Esophagus squamous epithelium (tissue), 4 donors: ENCODE measurements at regions not wholly inside any gene's neighbourhood (a gene's known extent, or its start where the extent isn't known, plus 50 kb on each side); places are given as distances from the start of the nearest gene placed in this dataset.

Source experiments
- POLR2A ChIP-seq, 4 donors: fragments of 450-650 bp; IDR thresholded peaks; one replicate each; pipeline ENCODE4 v1.6.1; 2017; ENCODE audit warnings: antibody characterized with exemption in 4 of 4, mild to moderate bottlenecking in 4 of 4, moderate library complexity in 3 of 4
- TF ChIP-seq, protein P1 (sequence below), 6 experiments: fragments of 450-650 bp in 4 of 6; fragments of 200-600 bp in 2 of 6; sonication (generic) in 2 of 6; IDR thresholded peaks; one replicate each; pipeline ENCODE4 v1.5.1; 2016 to 2019; ENCODE audit warnings: antibody characterized with exemption in 6 of 6, mild to moderate bottlenecking in 4 of 6, moderate library complexity in 4 of 6

- TF ChIP-seq, protein P1, sequence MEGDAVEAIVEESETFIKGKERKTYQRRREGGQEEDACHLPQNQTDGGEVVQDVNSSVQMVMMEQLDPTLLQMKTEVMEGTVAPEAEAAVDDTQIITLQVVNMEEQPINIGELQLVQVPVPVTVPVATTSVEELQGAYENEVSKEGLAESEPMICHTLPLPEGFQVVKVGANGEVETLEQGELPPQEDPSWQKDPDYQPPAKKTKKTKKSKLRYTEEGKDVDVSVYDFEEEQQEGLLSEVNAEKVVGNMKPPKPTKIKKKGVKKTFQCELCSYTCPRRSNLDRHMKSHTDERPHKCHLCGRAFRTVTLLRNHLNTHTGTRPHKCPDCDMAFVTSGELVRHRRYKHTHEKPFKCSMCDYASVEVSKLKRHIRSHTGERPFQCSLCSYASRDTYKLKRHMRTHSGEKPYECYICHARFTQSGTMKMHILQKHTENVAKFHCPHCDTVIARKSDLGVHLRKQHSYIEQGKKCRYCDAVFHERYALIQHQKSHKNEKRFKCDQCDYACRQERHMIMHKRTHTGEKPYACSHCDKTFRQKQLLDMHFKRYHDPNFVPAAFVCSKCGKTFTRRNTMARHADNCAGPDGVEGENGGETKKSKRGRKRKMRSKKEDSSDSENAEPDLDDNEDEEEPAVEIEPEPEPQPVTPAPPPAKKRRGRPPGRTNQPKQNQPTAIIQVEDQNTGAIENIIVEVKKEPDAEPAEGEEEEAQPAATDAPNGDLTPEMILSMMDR (IDR thresholded peaks at IDR 0.05) = no peak
- no peak for TF ChIP-seq POLR2A (IDR thresholded peaks at IDR 0.05)
These were observed 105.2 kb upstream of the IER5L start for GRCh38 chr9:129283291-129283691.
